ENCODE measurements at regions not wholly inside any gene's neighbourhood (a gene's known extent, or its start where the extent isn't known, plus 50 kb on each side); places are given as distances from the start of the nearest gene placed in this dataset.
"Not testable (repeated sequence)": the region's sequence is repeated elsewhere in the genome, so short reads cannot be mapped to it uniquely, and the experiment has no call there.

- no peak for DNase-seq (ENCODE audit: low read depth, low spot score)
Observed at GRCh38 chr12:90504806-90505205, 450.2 kb downstream of the CCER1 start.

GRCh38 chr12:90502070-90502469 lies 452.9 kb downstream of the CCER1 start:
- no peak for DNase-seq (ENCODE audit: low read depth, low spot score)

GRCh38 chr12:90501412-90501811 lies 453.6 kb downstream of the CCER1 start:
- DNase-seq (ENCODE audit: low read depth, low spot score), result no peak

- no peak for DNase-seq (ENCODE audit: low read depth, low spot score)
Observed at GRCh38 chr12:90499795-90500194, 455.2 kb downstream of the CCER1 start.

GRCh38 chr12:90497923-90498545 lies 456.9 kb downstream of the CCER1 start:
- no peak for DNase-seq (ENCODE audit: low read depth, low spot score)

GRCh38 chr12:90490355-90490754 lies 464.6 kb downstream of the CCER1 start:
- DNase-seq (ENCODE audit: low read depth, low spot score), result no peak

GRCh38 chr12:90489141-90489540 lies 465.8 kb downstream of the CCER1 start:
- no peak for DNase-seq (ENCODE audit: low read depth, low spot score)

- no peak for DNase-seq (ENCODE audit: low read depth, low spot score)
Observed at GRCh38 chr12:90485560-90485959, 469.4 kb downstream of the CCER1 start.

- no peak for DNase-seq (ENCODE audit: low read depth, low spot score)
Observed at GRCh38 chr12:90484094-90484493, 470.9 kb downstream of the CCER1 start.

- no peak for DNase-seq (ENCODE audit: low read depth, low spot score)
Observed at GRCh38 chr12:90481748-90482147, 473.2 kb downstream of the CCER1 start.

- no peak for DNase-seq (ENCODE audit: low read depth, low spot score)
Observed at GRCh38 chr12:90479237-90479636, 475.7 kb downstream of the CCER1 start.

GRCh38 chr12:90473831-90474230 lies 481.1 kb downstream of the CCER1 start:
- no peak for DNase-seq (ENCODE audit: low read depth, low spot score)

GRCh38 chr12:90460681-90461080 lies 494.3 kb downstream of the CCER1 start:
- DNase-seq (ENCODE audit: low read depth, low spot score), result no peak

GRCh38 chr12:90456248-90456647 lies 498.7 kb downstream of the CCER1 start:
- DNase-seq (ENCODE audit: low read depth, low spot score), result no peak

- DNase-seq (ENCODE audit: low read depth, low spot score), result no peak
Observed at GRCh38 chr12:90455756-90456155, 499.2 kb downstream of the CCER1 start.

GRCh38 chr12:90449611-90450010 lies 505.4 kb downstream of the CCER1 start:
- no peak for DNase-seq (ENCODE audit: low read depth, low spot score)

- not testable (repeated sequence) for DNase-seq (ENCODE audit: low read depth, low spot score)
Observed at GRCh38 chr12:90443466-90443865, 511.5 kb downstream of the CCER1 start.

- no peak for DNase-seq (ENCODE audit: low read depth, low spot score)
Observed at GRCh38 chr12:90441431-90441830, 513.5 kb downstream of the CCER1 start.

- DNase-seq (ENCODE audit: low read depth, low spot score), result no peak
Observed at GRCh38 chr12:90428881-90429280, 526.1 kb downstream of the CCER1 start.

- DNase-seq (ENCODE audit: low read depth, low spot score), result no peak
Observed at GRCh38 chr12:90428465-90428864, 526.5 kb downstream of the CCER1 start.

GRCh38 chr12:90423965-90424364 lies 531.0 kb downstream of the CCER1 start:
- no peak for DNase-seq (ENCODE audit: low read depth, low spot score)

GRCh38 chr12:90410962-90411361 lies 544.0 kb downstream of the CCER1 start:
- DNase-seq (ENCODE audit: low read depth, low spot score), result no peak

- DNase-seq (ENCODE audit: low read depth, low spot score), result no peak
Observed at GRCh38 chr12:90407841-90408240, 547.1 kb downstream of the CCER1 start.

- no peak for DNase-seq (ENCODE audit: low read depth, low spot score)
Observed at GRCh38 chr12:90404071-90404470, 550.9 kb downstream of the CCER1 start.

Data from activated CD4-positive, CD25-positive, alpha-beta regulatory T cell treated with anti-CD3 and anti-CD28 coated beads, Interleukin-2, amount 50 U/mL, for 16 hours (primary cell).